ENCODE measurements at regions not wholly inside any gene's neighbourhood (a gene's known extent, or its start where the extent isn't known, plus 50 kb on each side); places are given as distances from the start of the nearest gene placed in this dataset.

GRCh38 chr2:236449167-236449761, 120.4 kb upstream of the ACKR3 start:
- ATAC-seq (peak; percentile 62), DNase-seq (ENCODE audit: low read depth, low spot score) (no peak)
- intact Hi-C loops (cut with micrococcal nuclease; ENCODE audit: unreplicated experiment) (no loop called here), in situ Hi-C loops (cut with HindIII; ENCODE audit: low pct_unique_long_range_greater_than_20kb, low sequenced_read_pairs) (no loop called here)
- Histone ChIP-seq H3K4me1 (ENCODE audit: control insufficient read depth, insufficient read depth, low read length) (no peaks in the 10 kb centered on the region), H3K4me3 (ENCODE audit: low read depth in 2 of 2, low read length in 2 of 2) (no peak overlapping the region), H3K27me3 (ENCODE audit: control insufficient read depth, insufficient read depth, low read length) (peaks cover 3% of the 10 kb centered on the region), H3K27ac (ENCODE audit: low read length) (no peak overlapping the region), H3K36me3 (ENCODE audit: control insufficient read depth, insufficient read depth, low read length) (no peaks in the 10 kb centered on the region), H3K9me3 (ENCODE audit: control insufficient read depth, insufficient read depth, low read depth, low read length) (no peaks in the 10 kb centered on the region)
- TF ChIP-seq POLR2AphosphoS5 (IDR thresholded peaks at IDR 0.05; ENCODE audit: low read depth, low read length) (no peak), SIN3A (IDR thresholded peaks at IDR 0.05; ENCODE audit: borderline replicate concordance, insufficient read depth, low read depth, low read length) (no peak), CTCF (IDR thresholded peaks at IDR 0.05) (no peak), REST (IDR thresholded peaks at IDR 0.05; ENCODE audit: insufficient read depth in 1 of 2, low read depth in 2 of 2, low read length in 1 of 2) (no peak), TCF7L2 (IDR thresholded peaks at IDR 0.05; ENCODE audit: low read depth, low read length) (no peak)
- CTCF ChIA-PET, result no interaction called here
- no TSS peak for BruUV-seq (replicated peaks)
- POLR2A ChIA-PET, result interaction anchor here (0.6 kb wide), 1 partner anchor 54 kb away, joined by 7 read pairs; no protein-coding TSS in a partner anchor

DNA sequence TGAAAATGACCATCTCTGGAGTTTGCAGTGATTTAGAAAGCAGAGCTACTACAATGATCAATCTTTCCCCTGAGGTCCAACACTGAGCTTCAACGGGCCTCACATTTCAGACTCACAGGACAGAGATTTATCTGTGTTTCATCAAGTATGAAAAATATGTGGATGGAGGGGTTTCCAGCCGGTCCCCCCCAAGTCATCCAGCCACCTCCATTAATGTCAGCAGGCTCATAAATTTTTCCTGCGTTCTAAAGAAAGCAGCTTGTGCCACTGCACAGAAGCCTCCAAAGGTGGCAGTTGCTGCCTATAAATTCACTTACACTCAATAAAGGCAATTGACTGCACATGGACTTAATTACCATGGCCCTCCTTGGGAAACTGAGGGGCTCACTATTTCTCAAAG, 117.4 kb upstream of the ACKR3 start:
- ATAC-seq (no peak), DNase-seq (ENCODE audit: low read depth, low spot score) (no peak)
- in situ Hi-C loops (cut with HindIII; ENCODE audit: low pct_unique_long_range_greater_than_20kb, low sequenced_read_pairs) (no loop called here), intact Hi-C loops (cut with micrococcal nuclease; ENCODE audit: unreplicated experiment) (no loop called here)
- Histone ChIP-seq H3K4me1 (ENCODE audit: control insufficient read depth, insufficient read depth, low read length) (no peaks in the 10 kb centered on the region), H3K9me3 (ENCODE audit: control insufficient read depth, insufficient read depth, low read depth, low read length) (no peaks in the 10 kb centered on the region), H3K36me3 (ENCODE audit: control insufficient read depth, insufficient read depth, low read length) (no peaks in the 10 kb centered on the region), H3K27ac (ENCODE audit: low read length) (no peak overlapping the region), H3K4me3 (ENCODE audit: low read depth in 2 of 2, low read length in 2 of 2) (no peak overlapping the region), H3K27me3 (ENCODE audit: control insufficient read depth, insufficient read depth, low read length) (peaks cover 5% of the 10 kb centered on the region)
- ChIA-PET CTCF (no interaction called here), POLR2A (no interaction called here)
- no peak for TF ChIP-seq TCF7L2 (IDR thresholded peaks at IDR 0.05; ENCODE audit: low read depth, low read length)
- no peak for TF ChIP-seq REST (IDR thresholded peaks at IDR 0.05; ENCODE audit: insufficient read depth in 1 of 2, low read depth in 2 of 2, low read length in 1 of 2)
- no peak for TF ChIP-seq CTCF (IDR thresholded peaks at IDR 0.05)
- TF ChIP-seq POLR2AphosphoS5 (IDR thresholded peaks at IDR 0.05; ENCODE audit: low read depth, low read length), result no peak
- no peak for TF ChIP-seq SIN3A (IDR thresholded peaks at IDR 0.05; ENCODE audit: borderline replicate concordance, insufficient read depth, low read depth, low read length)
- BruUV-seq (replicated peaks), result no TSS peak
